GM12874 (cell line): ENCODE measurements at regions not wholly inside any gene's neighbourhood (a gene's known extent, or its start where the extent isn't known, plus 50 kb on each side); places are given as distances from the start of the nearest gene placed in this dataset.

Experiments
- TF ChIP-seq, protein P1 (sequence below): IDR thresholded peaks from 2 replicates; pipeline ENCODE4 v1.5.1; 2011; ENCODE audit warnings: low read depth, mild to moderate bottlenecking, control low read depth, low read length, moderate library complexity; ENCODE audit not compliant: insufficient read depth

DNA sequence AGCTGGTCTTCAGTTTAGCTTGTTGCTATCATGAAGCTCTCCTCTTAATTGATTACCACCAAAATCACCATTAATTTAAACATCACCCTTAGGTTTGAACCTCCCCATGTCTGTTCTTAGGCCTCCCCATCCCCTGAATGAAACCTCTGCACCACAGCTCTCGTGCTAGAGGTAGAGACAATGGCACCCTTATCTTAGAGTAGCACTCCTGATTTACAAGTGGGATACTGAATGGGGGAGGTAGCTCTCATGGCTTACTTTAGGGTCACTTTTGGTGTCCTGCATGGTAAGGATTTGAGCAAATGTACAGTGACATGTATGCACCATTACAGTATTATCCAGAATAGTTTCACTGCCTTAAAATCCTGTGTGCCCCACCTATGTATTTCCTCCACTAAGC lies 115.6 kb upstream of the ADTRP start:
- TF ChIP-seq, protein P1, sequence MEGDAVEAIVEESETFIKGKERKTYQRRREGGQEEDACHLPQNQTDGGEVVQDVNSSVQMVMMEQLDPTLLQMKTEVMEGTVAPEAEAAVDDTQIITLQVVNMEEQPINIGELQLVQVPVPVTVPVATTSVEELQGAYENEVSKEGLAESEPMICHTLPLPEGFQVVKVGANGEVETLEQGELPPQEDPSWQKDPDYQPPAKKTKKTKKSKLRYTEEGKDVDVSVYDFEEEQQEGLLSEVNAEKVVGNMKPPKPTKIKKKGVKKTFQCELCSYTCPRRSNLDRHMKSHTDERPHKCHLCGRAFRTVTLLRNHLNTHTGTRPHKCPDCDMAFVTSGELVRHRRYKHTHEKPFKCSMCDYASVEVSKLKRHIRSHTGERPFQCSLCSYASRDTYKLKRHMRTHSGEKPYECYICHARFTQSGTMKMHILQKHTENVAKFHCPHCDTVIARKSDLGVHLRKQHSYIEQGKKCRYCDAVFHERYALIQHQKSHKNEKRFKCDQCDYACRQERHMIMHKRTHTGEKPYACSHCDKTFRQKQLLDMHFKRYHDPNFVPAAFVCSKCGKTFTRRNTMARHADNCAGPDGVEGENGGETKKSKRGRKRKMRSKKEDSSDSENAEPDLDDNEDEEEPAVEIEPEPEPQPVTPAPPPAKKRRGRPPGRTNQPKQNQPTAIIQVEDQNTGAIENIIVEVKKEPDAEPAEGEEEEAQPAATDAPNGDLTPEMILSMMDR = no peak

DNA sequence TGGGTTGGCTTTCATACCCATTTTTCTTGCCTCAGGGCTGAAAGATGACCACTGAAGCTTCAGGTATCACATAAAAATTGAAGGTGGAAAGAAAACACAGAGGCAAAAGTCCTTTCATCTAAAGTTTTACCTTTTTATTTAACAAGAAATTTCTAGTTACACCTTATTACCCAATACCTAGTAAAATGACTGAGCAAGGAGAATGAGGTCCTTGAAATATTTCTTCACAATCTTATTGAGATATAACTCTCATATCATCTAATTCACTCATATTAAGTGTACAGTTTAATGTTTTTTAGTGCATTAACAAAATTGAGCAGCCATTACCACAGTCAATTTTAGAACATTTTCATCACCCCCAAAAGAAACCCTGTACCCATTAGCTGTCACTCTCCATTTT lies 112.9 kb upstream of the ADTRP start:
- TF ChIP-seq, protein P1 = no peak

DNA sequence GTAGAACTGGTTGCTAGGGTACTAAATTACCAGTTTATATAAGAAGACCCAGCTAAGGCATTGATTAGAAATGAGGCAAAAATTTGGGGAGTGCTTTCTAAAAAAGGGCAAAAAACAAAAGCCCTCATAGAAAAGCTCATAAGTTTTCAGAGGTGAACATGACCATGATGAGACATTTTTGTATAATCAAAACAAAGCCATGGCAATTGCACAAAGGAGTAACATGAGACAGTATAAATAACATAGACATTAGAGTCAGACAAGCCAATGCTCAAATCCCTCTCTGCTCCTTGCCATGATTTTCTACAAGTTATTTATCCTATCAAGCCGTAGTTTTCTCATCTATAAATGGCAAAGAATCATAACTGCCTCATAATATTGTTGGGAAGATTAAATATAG lies 112.2 kb upstream of the ADTRP start:
- TF ChIP-seq, protein P1 = no peak

DNA sequence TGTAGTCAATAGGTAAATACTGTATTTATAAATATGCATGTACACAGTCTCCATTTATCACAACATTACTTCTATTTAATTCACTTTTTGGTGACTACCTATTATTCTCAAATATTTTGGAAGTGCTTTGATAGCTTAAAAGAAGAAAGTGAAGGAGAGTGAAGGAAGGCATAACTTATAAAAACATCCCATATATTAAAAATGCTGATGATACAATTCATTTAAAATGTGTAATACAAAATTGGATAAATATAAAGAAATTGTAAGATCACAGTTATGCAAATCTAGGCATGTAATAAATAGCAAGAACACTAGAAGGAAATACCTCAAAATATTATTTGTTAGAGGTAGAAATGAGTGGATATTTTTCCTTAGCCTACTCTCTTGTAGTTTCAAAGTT lies 111.6 kb upstream of the ADTRP start:
- TF ChIP-seq, protein P1 = no peak

DNA sequence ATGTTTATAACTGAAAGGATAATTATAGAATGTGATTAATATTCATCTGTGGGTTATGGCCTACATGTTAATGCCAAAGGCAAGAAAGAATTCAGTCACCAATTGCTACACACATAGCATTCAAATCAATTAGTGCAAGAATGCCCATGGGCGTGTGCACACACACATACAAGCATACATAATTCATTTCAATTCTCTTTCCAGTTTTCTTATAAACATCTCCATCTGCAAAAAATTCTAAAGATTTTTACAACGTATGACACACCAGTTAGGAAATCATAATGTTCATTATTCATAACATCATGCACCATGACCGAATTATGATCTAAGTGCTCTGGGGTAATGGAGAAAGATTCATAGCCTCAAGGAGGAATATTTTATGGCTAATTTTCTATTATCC lies 111.0 kb upstream of the ADTRP start:
- TF ChIP-seq, protein P1 = no peak

DNA sequence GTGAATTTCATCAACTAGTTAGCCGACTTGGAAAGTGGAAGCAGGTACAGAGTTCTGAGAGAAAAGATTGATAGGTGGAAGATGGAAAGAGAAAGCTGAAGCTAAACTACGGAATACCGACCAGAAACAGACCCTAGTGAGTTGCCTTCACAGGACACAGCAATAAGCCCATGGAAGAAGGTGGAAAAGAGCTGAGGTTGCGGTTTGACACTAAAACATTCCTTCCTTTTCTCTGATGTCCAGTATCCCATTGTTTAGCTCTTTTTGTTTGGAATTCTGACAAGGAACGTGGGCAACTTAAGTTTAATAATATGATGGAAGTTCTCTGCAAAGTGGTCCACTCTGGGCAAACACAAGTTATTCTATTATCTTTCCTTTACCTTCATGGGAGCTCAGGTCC lies 110.1 kb upstream of the ADTRP start:
- TF ChIP-seq, protein P1 = no peak

DNA sequence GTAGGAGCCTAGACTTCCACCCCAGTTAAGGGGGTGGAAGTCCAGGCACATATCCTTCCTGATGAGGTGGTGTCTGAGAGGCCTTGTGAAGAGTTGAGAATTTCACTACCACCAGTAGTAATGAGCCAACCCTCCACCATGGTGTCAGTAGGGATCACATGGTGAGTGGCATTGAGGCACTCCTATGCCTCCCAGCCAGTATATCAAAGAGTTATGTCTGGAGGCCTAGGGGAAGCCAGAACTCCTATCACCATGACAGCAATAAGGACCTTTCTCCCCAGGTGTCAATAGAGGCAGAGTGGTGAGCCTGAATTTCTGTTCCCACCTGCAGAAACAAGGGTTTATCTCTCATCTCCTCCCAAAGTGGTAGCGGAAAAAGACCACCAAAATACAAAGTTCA lies 106.6 kb upstream of the ADTRP start:
- TF ChIP-seq, protein P1 = no peak

DNA sequence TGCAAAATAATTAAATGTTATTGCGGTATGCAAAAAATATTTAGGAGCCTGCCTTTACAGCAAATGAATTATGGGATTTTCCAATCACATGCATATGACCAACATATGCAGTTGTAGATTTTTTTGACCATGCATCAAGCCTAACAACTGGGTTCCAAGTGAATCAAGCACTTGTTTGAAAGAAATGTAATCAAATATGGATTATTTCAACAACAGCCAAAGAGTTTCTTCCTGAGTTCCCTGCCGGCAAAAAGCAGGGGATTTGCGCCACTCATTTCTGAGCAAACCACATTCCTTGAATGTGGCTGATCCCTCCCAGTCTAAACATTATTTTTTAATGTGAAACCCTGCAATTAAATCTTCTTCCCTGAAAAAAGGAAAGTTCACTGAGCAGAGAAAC lies 100.1 kb upstream of the ADTRP start:
- TF ChIP-seq, protein P1 = no peak
